DND-41 (cell line): ENCODE measurements at regions not wholly inside any gene's neighbourhood (a gene's known extent, or its start where the extent isn't known, plus 50 kb on each side); places are given as distances from the start of the nearest gene placed in this dataset.

Experiments used
- CTCF ChIP-seq: IDR thresholded peaks from 2 replicates; pipeline ENCODE4 v1.5.1; 2012; ENCODE audit warnings: borderline replicate concordance, low read length, moderate library complexity, mild to moderate bottlenecking; ENCODE audit not compliant: poor library complexity, severe bottlenecking; ENCODE audit errors: extremely low read depth
- EZH2 ChIP-seq: IDR thresholded peaks from 3 replicates; pipeline ENCODE4 v1.6.1; 2012; ENCODE audit warnings: borderline replicate concordance, low read depth, mild to moderate bottlenecking, moderate library complexity, low read length, inconsistent platforms; ENCODE audit not compliant: severe bottlenecking

- TF ChIP-seq CTCF (no peak), EZH2 (no peak)
Observed at GRCh38 chr16:59351305-59351903, 617.3 kb upstream of the GOT2 start.
